Stimulated activated CD8-positive, alpha-beta memory T cell treated with anti-CD3 and anti-CD28 coated beads, Interleukin-7, amount 100 ng/mL, for 48 hours (primary cell): ENCODE measurements at regions not wholly inside any gene's neighbourhood (a gene's known extent, or its start where the extent isn't known, plus 50 kb on each side); places are given as distances from the start of the nearest gene placed in this dataset.

ENCODE experiments used
- DNase-seq, 2 donors: peaks; one replicate each; pipeline ENCODE4 v3.0.0-alpha.2; 2020; ENCODE audit warnings: low read depth in 1 of 2; ENCODE audit errors: extremely low read depth in 1 of 2

- DNase-seq: peak in 1 of 2 donors; percentile 9
Measured at GRCh38 chr15:87597346-87598052, 659.0 kb downstream of the NTRK3 start.

- no peak for DNase-seq
Measured at GRCh38 chr15:87591582-87591981, 665.0 kb downstream of the NTRK3 start.

DNA sequence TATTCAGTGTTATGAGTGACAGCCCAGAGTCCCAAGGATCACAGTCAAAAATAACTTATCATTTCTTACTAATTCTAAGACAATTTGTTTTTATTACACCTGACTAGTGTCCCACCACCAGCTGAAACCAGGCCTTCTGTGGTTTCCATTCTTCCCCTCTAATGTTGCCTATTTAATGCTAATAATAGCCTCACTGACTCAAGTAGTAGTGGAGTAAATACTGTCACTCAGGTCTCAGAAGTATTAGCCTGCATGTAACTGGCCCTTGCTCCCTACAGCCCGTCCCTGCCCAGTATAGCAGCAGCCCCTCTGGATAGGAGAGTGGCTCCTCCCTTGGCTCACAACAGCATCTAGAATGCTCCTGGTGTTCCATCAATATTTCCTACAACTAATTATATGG, 665.5 kb downstream of the NTRK3 start:
- DNase-seq: no peak

GRCh38 chr15:87589134-87589533, 667.4 kb downstream of the NTRK3 start:
- DNase-seq: no peak

DNA sequence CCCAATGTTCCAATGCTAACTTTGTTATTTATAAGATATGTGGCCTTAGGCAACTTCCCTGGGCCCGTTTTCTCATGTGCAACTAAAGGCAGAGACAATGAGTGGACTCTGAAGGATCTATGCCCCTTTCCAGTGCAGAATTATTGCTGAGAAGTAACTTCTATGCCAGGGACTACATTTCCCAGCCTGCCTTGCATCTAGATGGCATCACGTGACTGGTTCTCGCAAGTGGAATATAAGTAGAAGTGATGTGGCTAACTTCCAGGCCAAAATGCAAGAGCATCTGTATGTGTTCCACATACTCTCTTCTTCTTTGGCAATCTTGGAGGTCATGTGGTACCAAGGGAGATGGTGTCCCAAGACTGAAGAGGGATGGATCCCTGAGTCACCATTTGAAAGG, 674.4 kb downstream of the NTRK3 start:
- DNase-seq: no peak

GRCh38 chr15:87579537-87579936, 677.0 kb downstream of the NTRK3 start:
- DNase-seq: no peak

- no peak for DNase-seq
Measured at GRCh38 chr15:87578776-87579175, 677.8 kb downstream of the NTRK3 start.

GRCh38 chr15:87577336-87577735, 679.2 kb downstream of the NTRK3 start:
- no peak for DNase-seq

DNA sequence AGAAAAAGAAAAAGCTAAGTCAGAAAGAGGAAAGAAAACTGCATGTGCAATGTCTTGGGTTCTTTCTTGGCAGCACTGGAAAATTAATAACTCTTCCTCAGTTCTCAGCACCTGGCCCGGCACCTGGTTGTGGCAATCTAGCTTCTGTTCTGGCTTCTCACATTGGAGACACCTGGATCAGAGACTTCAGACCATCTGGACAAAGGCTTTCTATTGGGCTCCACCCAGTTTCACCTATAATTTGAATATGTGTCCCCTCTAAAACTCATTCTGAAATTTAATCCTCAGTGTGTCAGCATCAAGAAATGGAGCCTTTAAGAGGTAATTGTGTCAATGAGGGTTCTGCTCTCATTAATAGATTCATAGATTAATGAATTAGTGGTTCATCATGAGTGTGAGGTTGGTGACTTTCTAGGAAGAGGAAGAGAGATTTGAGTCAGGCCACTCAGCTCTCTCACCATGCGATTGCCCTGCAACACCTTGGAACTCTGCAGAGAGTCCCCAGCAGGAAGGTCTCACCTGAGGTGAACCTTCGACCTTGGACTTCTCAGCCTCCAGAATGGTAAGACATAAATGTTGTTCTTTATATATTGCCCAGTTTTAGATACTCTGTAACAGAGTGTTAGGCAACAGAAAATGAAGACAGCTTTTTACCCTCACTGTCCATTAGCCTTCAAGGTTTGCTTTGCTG, 679.9 kb downstream of the NTRK3 start:
- no peak for DNase-seq

DNA sequence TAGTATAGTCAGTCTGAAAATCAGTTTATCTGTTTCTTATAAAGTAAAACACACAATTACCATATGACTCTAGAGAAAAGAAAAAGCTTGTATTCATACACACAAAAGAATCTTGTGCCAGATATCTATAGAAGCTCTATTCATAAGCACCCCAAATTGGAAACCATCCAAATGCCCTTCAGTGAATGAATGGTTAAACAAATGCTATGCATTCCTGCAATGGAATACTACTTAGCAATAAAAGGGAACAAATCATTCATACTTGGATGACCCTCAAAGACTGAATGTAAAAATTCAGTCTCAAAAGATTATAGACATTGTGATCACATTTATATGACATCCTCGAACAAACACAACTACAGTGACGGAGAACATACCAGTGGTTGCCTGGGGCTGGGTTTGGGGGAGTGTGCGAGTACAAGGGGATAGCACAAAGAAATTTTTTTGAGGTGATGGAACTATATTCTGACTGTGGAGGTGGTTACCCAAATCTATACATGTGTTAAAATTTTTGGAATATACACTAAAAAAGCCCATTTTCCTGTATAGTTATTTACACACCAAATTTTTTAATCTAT, 680.6 kb downstream of the NTRK3 start:
- DNase-seq: no peak

DNA sequence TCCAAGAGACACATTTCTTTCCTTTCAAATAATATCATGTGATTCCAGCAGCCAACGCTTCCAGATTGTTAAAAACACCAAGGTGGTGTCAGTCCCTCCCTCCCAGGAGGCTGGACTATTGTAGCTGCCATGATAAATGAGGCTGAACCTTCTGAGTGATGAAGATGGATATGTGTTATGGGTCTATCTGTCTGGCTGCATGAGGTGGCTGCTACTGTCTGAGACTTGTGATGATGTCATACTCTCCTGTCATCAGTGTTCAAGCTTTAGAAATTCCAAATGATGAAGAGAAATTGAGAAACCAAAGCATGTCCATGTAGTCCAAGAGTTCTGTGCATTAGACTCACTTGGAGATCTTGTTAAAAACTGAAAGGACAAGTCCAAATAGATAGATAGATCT, 683.0 kb downstream of the NTRK3 start:
- DNase-seq: no peak

DNA sequence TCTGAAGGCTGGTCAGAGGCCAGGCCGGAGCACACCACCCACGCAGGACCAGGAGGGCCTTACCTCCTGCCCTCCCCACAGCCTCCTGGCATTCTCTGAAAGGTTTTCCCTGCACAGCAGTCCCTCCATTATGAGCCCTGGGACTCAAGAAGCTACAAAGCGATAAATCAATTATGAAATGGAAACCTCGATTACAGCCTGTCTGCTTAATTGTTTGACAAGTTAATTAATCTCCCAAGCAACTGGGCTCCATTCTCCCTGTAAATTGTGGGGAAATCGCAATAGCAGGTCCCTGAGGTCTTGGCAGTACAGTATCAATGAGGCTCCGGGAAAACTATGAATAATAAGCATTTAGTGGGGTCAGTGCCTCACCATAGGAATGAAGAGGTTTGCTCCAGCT, 683.5 kb downstream of the NTRK3 start:
- DNase-seq: no peak

DNA sequence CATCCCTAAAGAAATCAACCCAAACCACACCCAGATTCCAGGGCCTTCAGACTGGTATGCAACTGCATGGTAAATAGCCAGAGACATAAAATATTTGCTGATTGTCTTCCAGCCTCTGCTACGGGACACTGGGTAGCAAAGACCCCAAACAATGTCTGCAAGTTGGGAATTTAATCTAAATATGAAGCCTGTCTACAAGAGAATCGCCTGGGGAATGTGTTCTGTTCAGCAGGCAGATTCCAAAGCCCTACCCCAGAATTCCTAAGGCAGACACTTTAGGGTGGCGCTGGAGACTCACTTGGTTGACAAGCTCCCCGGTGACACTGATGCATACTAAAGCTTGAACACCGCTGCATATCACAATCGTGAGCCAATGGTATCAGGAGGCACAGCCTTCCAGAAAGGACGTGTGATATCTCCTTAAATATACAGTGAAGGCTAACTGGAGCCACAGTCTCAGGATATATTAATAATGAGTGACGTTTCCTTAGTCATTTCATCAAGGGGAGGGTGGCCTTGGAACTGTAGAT, 684.1 kb downstream of the NTRK3 start:
- no peak for DNase-seq

- DNase-seq: no peak
Measured at GRCh38 chr15:87570206-87570605, 686.3 kb downstream of the NTRK3 start.

DNA sequence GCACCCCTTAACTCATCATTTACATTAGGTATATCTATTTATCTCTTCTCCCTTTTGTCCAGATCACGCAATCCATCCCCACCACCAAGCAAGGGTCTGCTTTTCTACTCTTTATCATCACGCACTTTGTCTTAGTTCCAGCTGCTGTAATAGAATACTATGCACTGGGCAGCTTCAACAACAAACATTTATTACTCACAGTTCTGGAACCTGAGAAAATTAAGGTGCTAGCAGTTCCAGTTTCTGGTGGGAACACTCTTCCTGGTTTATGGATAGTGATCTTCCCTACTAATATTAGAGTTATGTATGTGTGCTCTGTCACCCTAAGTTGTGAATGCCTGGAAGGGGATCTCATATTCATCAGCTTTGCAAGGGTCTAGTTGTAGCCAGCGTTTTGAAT, 687.0 kb downstream of the NTRK3 start:
- DNase-seq: no peak

GRCh38 chr15:87567406-87568030, 689.0 kb downstream of the NTRK3 start:
- DNase-seq: no peak

DNA sequence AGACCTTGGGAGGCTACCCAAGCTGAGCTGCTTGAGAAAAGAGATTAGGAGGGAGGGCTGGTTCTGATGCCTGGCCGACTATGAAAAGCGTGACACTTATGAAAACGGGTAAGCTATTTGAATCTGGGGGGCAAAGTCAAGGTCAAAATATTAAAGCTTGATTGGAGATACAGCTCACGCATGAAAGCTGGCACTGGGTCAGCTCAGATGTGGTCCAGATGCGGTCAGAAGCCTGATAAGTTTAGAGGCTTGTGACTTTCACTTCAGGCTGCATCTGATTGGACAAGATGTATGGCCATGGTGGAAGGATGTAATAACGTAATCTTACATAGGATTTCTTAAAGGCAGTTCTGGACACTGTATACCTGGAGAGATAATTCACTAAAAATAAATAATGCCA, 690.3 kb downstream of the NTRK3 start:
- no peak for DNase-seq

DNA sequence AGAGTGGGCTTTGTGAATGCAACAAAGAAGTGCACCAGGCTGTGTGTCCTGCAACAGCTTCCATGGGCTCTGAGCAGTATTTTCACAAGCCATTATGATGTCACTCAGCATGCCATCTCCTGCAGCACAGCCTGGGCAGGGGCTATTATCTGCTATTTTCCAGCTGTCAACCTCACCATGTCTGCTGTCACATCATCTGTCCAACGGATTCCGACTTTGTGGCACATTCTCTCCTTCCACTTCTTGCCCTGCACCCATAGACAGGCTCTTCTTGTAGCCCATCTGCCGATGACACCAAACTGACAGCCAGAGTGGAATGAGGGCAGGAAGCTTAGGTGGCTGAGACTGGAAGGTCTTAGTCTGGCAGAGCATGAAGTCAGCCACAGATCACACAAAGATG, 691.9 kb downstream of the NTRK3 start:
- DNase-seq: no peak

- DNase-seq: no peak
Measured at GRCh38 chr15:87563869-87564268, 692.7 kb downstream of the NTRK3 start.

DNA sequence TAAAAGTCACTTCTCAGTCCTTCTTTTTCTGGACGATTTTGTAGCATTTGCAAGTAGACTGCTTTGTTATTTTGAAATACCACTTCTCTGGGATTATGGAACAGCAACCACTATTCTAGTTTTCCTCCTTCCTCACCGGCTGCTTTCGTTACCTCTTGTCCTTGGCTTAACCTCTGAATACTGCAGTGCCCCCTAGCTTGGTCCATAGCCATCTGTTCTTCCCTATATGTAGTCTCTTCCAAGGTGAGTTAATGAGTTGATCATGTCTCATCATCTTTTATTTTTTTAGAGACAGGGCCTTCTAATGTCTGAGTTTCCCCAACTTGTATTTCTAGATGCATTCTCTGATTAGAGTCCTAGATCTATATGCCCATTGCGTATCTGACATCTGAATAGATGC, 694.3 kb downstream of the NTRK3 start:
- DNase-seq: no peak

DNA sequence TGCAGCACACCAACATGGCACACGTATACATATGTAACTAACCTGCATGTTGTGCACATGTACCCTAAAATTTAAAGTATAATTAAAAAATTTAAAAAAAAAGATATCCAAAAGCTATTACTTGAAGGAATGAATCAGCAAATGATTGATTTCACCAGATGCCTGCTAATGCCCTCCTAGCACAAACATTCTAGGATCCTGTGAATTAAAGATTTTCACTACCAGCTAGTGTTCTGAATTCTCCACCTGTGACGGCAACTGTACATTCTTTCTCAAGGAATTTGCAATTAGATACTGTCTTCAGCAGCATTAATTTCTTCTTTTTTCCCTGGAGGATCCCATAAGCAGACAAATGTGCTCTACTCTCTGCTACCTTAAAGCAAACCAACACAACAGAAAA, 694.9 kb downstream of the NTRK3 start:
- no peak for DNase-seq

DNA sequence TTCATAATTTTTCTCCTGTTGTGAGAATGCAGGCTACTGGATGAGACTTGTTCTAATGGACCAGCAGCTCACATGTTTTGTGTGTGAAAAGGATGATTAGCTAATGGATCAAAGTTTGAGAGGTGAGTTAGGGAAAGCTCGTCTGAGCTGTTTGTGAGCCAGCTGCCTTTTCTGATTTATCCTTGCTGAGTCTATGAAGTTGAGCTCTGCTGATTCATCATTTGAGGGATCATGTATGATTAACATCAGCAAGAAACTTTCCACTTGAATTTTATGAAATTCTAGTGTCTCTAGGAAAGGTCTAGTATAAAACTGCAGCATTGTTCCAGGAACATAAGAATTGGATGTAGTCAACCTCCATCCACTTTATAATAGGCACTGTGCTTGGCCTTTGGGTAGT, 698.7 kb downstream of the NTRK3 start:
- DNase-seq: no peak
